ENCODE measurements at regions not wholly inside any gene's neighbourhood (a gene's known extent, or its start where the extent isn't known, plus 50 kb on each side); places are given as distances from the start of the nearest gene placed in this dataset.

DNA sequence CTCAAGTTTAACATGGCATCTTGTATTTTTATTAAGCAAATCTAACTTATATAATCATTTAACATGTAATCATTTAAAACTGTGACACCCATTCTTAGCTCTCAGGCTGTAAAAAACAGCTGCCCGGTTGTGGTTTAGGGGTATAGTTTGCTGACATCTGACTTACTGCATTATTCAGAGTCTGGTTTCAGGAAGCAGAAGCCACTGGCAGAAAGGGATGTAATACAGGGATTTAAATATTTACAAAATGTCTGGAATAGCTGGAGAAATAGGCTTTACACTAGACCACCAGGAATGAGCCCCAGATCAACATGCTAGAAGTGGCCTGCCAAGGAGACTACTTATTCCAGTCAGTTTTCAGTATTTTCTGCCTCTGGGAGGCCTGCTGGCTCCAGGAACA is 421.1 kb downstream of the CD109 start:
- H3K4me3 ChIP-seq (ENCODE audit: low read depth, low read length): no peak overlapping the region
- no peak for DNase-seq (ENCODE audit: low read depth)
- TF ChIP-seq, protein P1, sequence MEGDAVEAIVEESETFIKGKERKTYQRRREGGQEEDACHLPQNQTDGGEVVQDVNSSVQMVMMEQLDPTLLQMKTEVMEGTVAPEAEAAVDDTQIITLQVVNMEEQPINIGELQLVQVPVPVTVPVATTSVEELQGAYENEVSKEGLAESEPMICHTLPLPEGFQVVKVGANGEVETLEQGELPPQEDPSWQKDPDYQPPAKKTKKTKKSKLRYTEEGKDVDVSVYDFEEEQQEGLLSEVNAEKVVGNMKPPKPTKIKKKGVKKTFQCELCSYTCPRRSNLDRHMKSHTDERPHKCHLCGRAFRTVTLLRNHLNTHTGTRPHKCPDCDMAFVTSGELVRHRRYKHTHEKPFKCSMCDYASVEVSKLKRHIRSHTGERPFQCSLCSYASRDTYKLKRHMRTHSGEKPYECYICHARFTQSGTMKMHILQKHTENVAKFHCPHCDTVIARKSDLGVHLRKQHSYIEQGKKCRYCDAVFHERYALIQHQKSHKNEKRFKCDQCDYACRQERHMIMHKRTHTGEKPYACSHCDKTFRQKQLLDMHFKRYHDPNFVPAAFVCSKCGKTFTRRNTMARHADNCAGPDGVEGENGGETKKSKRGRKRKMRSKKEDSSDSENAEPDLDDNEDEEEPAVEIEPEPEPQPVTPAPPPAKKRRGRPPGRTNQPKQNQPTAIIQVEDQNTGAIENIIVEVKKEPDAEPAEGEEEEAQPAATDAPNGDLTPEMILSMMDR (IDR thresholded peaks at IDR 0.05; ENCODE audit: control insufficient read depth, extremely low read depth, insufficient read depth): no peak

DNA sequence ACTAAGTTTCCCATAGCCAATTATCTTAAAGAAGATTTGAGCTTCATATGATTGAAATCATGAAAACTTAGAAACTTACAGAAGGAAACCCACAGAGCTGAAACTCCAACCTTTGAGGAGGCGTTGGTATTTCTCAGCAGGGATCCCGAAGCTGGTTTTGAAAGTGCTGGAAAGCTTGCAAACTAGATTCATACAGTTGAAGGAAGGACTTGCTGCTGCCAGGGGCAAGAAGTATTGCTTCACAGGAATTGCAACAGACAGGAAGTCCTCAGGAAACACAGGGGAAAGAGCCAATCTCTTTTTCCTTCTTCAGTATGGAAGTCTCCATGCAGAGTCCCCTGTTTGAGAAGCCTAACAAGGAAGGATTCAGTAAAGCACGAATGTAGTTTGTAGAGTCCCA is 419.7 kb downstream of the CD109 start:
- no peak overlapping the region for H3K4me3 ChIP-seq (ENCODE audit: low read depth, low read length)
- TF ChIP-seq, protein P1 (IDR thresholded peaks at IDR 0.05; ENCODE audit: control insufficient read depth, extremely low read depth, insufficient read depth): no peak
- DNase-seq (ENCODE audit: low read depth): no peak

DNA sequence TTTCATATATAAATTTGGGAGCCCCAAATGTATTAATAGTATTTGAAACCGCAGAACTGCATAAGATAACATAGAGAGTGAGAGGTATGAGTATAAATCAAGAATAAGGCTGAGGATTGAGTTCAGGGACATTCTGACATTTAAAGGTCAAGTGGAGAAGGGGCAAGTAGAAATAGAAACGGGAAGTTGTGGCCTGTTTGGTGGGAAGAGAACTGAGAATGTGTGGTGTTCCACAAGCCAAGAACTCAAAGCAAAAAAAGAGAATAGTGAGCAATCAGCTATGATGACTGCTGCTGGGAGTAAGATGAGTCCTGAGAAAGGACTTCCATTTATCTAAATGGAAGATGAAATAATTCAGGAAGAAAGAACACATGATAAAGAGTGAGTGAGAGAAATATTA is 418.4 kb downstream of the CD109 start:
- H3K4me3 ChIP-seq (ENCODE audit: low read depth, low read length): no peak overlapping the region
- no peak for DNase-seq (ENCODE audit: low read depth)
- TF ChIP-seq, protein P1 (IDR thresholded peaks at IDR 0.05; ENCODE audit: control insufficient read depth, extremely low read depth, insufficient read depth): no peak

DNA sequence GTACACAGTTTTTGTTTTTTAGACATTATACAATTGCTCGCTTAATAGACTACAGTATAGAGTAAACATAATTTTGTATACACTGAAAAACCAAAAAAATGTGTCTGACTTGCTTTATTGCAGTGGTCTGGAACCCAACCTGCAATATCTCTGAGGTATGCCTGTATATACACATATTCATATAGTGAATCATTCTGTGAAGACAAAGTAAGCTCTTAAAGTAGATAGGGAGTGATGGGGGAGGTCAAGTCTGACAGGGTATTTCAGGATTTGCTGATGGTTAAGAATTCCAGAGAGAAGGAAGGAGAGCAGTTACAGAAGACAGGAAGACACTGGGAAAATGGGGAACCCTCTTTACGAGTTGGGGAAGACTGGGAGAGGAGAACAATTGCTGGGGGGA is 417.9 kb downstream of the CD109 start:
- H3K4me3 ChIP-seq (ENCODE audit: low read depth, low read length): no peak overlapping the region
- no peak for DNase-seq (ENCODE audit: low read depth)
- TF ChIP-seq, protein P1 (IDR thresholded peaks at IDR 0.05; ENCODE audit: control insufficient read depth, extremely low read depth, insufficient read depth): no peak

DNA sequence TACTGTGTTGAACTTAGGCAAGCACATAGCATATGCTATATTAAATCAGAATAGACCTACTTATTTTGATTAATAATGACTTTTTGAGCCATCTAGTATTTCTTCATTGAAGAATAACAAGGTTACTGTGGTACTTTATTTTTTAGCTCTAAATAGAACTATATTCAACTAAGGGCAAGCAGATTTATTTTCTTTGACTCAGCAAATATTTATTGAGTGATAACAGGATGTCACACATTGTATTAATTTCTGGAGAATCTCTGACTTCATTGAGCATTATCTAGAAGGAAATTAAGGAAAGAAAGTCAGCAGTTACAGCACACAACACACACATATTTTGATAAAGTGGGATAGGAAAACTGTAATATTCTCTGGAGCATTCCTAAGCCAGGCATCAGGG is 407.4 kb downstream of the CD109 start:
- TF ChIP-seq, protein P1 (IDR thresholded peaks at IDR 0.05; ENCODE audit: control insufficient read depth, extremely low read depth, insufficient read depth): no peak
- no peak overlapping the region for H3K4me3 ChIP-seq (ENCODE audit: low read depth, low read length)
- no peak for DNase-seq (ENCODE audit: low read depth)

DNA sequence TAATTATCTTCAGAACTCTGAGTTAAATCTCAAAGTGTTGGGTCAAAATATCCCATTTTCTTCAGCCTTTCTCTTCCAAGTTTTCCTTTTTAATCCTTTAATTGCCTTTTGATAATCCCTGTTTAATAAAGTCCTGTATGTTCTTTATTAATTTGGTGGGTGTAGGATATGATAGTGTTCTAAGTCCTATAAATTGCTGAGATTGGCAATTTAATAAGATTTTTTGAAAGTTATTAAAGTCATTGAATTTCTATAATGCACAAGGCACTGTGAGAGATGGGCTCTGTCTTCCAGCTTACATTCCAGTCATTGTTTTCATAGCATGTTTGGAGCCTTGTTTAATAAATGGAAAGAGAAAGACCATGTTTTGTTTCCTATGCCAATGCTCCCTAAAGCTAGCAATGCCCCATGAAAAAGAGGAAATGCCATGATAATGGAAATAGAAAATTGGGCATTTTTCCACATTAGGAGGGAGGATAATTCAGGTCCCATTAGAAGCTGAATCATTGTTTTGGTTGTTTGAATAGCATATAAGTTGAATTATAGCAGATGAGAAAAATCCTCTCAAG is 404.8 kb downstream of the CD109 start:
- no peak for DNase-seq (ENCODE audit: low read depth)
- no peak overlapping the region for H3K4me3 ChIP-seq (ENCODE audit: low read depth, low read length)
- TF ChIP-seq, protein P1 (IDR thresholded peaks at IDR 0.05; ENCODE audit: control insufficient read depth, extremely low read depth, insufficient read depth): no peak

DNA sequence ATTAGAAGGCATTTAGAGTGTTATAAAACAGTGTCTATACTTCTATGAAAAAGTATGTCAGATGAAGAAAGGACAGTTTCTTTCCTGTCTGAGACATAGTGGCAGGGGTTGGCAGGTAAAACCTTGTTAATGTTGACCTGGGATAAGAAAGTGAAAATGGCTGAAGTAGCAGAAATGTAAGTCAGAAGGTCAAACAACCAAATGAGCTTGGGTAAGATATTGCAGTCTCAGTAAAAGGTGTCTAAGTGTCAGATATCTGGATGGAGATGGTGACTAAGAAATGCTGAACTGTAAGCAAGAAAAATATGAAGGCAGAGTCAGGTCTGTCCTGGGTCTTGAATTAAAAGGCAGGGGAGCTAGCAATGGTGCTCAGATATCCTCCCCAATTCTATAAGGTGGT is 400.3 kb downstream of the CD109 start:
- DNase-seq (ENCODE audit: low read depth): no peak
- H3K4me3 ChIP-seq (ENCODE audit: low read depth, low read length): no peak overlapping the region
- TF ChIP-seq, protein P1 (IDR thresholded peaks at IDR 0.05; ENCODE audit: control insufficient read depth, extremely low read depth, insufficient read depth): no peak
